Hematopoietic multipotent progenitor cell treated with erythropoietin and hydrocortisone succinate and interleukin-3 and kit ligand, for 17 days (in vitro differentiated cells): ENCODE measurements at regions not wholly inside any gene's neighbourhood (a gene's known extent, or its start where the extent isn't known, plus 50 kb on each side); places are given as distances from the start of the nearest gene placed in this dataset.
"Not testable (repeated sequence)": the region's sequence is repeated elsewhere in the genome, so short reads cannot be mapped to it uniquely, and the experiment has no call there.

Source experiments
- DNase-seq: peaks from one replicate; pipeline ENCODE4 v3.0.0-alpha.2; 2015; ENCODE audit warnings: low spot score

DNA sequence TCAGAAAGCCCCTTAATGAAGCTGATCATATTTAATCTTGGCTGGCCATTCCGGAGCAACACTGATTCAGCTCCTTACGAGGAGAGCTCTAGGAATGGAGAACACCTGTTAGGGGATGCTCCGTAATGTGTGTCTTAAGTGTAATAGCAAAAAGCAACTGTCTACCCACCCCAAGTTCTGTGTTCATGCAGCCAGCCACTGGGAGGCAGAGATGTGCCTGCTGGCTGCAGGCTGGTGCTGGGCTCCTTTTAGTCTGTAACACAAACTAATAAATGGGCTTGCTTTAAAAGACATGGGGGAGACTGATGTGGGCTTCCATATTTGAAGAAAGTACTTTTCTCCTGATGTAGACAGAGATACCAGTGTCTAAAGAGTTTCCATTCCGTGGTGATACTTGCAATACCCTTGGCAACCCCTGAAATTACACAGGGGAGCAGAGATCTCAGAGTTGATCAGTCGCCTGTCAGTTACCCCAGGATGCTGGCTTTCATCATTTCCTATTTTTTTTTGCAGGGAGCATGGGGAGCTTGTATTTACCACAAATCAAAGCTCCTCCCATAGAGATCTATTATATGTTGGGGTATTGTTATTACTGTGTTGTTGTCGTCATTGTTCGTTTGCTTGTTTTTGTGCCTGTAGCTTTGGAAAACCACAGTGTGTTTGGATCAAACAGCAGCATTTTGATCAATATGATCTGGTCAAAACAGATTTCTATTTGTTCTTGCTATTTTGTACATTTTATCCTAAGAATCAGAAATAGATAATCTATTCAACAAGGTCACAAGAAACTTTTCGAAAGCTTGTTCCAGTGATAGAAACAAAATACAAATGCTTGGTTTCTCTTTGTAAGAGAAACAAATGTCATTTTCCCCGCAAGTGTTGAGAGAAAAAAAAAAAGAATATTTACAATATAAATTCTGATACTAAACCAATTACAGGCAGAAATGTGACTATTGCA, 65.8 kb downstream of the MTX3 start:
- DNase-seq = no peak

DNA sequence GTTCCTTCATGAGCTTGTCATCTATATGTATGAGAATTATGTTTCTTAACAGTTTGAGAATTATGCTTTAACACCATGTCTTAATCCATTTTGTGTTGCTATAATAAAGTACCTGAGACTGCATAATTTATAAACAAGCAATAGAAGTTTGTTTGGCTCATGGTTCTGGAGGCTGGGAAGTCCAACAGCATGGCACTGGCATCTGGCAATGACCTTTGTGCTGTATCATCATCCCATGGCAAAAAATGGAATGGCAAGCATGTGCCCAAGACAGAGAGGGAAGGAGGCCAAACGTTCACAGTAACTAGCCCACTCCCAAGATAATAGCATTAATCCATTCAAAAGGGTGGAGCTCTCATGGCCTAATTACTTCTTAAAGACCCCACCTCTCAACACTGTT, 67.6 kb downstream of the MTX3 start:
- DNase-seq = no peak

DNA sequence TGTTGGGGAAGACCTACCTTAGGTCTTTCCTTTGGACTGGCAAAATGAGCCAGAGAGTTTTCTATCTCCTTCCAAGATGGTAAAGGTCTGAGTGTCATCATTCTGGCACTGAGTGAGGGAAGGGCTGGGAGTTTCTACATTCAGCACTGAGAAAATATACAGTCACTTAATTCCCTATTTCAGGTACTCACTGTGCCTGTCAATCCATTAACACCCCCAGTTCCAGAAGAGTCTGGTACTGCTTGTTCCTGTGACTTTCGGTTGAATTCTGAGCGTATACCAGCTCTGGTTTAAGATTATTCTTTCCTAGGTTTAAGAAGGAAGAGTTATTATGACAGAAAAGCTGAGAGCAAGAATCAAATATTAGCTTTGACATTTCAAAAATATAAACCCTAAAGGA, 68.4 kb downstream of the MTX3 start:
- no peak for DNase-seq

DNA sequence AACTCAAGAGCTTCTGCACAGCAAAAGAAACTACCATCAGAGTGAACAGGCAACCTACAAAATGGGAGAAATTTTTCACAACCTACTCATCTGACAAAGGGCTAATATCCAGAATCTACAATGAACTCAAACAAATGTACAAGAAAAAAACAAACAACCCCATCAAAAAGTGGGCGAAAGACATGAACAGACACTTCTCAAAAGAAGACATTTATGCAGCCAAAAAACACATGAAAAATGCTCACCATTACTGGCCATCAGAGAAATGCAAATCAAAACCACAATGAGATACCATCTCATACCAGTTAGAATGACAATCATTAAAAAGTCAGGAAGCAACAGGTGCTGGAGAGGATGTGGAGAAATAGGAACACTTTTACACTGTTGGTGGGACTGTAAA, 83.6 kb downstream of the MTX3 start:
- not testable (repeated sequence) for DNase-seq

DNA sequence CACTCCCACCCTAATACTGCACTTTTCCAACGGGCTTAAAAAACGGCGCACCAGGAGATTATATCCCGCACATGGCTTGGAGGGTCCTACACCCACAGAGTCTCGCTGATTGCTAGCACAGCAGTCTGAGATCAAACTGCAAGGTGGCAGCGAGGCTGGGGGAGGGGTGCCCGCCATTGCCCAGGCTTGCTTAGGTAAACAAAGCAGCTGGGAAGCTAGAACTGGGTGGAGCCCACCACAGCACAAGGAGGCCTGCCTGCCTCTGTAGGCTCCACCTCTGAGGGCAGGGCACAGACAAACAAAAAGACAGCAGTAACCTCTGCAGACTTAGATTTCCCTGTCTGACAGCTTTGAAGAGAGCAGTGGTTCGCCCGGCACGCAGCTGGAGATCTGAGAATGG, 88.5 kb downstream of the MTX3 start:
- not testable (repeated sequence) for DNase-seq

DNA sequence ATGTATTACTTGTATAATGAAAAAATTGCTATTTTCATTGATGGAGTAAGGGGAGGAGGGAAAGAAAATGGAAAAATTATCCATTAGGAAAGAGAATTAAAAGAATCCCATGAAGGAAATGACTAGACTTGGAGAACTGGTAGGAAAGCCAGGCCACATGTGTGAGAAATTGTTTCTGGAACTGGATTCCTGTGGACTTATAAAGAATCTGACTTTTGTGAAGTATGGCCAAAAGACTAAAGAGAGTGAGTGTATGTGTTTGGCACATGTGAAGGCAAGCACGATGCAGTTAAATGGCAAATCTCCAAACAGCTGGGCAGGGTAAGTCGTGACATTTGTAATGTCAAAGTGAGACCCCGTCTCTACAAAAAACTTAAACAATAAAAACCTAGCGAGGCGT, 89.4 kb downstream of the MTX3 start:
- DNase-seq = no peak

DNA sequence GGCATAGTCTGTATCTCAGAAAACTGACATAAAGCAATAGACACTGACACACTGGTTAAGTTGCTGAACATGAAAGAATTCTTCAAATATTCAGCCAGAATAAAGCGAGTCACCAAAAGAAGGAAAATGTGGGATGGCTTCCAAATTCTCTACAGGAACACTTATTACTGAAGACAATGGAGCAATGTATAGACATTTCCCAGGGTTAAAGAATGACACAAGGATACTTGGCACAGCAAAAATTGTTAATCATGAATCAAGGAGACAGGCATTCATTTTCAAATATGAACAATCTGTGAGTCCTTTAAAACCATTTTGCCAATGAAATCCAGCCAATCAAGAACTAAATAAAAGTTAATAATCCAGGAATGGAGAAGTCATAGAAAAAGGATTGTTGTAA, 92.5 kb downstream of the MTX3 start:
- DNase-seq = no peak

DNA sequence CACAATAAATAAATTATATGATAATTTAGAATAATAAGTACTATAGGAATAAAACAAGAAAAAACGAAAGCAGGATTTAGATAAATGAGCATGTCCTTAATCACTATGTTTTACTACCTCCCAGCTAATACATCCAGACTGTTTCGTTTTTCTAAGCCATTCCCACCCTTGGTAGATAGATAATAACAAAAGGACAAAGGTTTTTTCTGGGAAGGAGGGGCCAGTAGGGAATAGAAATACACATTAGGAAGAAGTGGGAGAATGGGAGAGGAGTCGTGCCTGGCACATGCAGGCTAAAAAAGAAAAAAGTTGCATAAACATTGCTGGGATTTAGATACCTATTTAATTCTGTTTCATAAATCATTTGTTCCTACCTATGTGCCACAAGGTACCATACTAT, 97.1 kb downstream of the MTX3 start:
- DNase-seq = no peak

DNA sequence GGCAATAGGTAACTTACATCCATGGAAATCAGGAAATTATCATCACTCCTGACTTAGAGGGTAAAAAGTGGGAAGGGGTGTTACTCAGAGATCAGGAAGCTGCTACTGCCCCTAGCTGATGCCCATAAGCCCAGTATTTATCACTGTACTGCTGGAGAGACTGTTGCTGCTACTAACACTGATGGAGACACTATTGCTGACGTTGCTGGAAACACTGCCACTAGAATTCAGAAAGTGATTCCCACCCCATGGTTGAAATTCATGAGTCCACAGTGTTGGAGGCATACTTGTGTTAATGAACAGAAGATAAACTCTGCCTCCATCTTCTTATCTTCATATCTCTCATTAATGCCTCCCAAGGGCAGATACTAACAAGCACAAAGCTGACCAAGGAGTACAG, 97.6 kb downstream of the MTX3 start:
- DNase-seq = no peak

DNA sequence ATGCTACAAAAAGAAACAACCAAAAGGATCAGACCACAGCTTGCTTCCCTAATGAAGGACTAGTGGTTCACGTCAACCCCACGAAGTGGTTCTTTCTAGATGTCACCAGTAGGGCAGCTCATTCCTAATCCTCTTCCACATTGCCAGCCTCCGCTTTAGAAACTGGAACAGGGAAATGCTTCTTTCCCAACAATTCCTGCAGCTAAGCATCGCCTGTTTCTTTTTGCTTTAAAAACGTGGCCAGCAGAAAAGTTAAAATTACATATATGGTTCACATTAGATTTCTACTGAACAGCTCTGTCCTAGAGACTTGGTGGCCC, 100.2 kb downstream of the MTX3 start:
- DNase-seq = no peak

DNA sequence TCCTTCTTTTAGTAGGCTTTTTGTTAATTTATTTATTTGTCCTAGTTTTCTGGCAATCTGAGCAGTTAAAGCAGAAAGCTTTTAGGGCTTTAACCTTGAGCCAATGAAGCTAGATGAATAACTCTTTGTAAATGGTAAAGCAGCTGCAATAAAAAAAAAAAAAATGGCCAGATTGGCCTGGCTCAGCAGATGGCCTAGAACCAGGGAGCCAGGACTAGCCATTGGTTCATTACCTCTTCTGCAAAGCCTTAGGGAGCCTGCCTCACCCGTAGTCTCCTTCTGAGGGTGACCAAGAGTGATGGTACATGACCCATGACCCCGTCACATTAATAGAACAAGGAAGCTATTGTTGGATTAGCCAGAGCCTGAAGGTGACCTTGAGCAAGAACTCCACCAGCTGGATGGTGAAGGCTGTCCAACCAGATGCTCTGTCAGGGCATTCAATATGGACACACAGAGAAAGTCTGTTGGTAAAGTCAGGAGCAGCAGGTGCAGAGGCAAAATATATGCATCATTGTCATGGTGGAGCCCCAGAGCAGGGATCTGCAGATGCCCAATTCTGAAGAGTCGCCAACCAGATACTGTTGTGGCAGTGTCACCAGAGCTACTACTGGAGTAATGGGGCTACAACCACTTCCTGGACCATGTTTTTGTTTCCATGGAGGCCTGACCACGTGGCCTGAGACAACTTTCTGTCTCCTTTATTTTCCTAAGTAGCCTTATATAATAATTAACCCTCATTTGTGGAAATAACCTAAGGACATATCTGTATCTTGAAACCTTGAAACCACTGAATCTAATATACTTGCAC, 100.7 kb downstream of the MTX3 start:
- DNase-seq = no peak

DNA sequence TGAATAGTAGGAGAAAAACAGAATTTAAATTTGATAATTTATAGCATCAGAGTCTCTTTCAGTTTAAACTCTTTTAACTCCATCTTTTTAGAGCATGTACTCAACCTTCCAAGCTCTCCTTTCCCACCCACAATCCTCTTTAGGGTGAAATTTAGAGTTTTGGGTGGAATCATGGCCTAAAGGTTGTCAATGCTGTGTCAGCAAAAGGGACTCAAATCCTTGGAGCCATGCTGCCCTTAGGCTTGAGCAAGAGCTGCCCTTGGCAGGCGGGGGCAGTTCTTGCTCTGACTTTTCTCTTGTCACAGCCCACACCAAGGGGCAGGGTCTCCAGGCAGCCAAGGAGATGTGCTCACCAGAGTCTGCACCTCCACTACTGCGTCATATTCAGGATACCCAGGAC, 102.4 kb downstream of the MTX3 start:
- DNase-seq = no peak

DNA sequence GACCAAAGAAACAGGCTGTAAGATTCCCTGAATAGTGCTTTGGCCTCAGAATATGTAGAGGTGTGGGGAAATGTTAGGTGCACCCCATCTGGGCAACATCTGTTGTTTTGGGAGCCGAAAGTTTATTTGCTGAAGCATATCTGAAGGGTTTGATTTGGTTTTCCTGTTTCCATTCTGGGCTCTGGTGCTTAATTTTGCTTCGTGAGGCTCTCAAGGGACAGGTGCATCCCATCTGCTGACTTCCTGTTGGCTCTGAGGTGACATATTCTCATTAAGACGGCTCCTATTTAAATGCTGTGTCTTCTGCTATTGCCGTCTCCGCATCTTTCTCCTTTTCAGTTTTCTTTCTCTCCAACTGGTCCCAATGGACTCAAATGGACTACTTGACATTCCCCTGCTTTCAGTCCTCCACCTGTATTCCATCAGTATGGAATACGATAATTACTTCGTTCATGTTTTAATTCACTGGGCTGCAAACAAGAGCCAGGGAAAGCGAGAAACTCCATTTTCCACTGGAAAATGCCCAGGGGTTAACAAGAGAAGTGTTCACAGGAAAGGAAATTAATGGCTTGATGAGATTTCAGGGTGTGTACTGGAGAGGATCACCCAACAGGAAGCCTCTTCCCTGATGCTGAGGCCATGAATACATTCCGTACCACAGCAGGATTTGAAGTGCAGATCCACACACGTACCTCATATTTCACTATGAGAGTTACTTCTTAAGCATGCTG, 104.0 kb downstream of the MTX3 start:
- no peak for DNase-seq

DNA sequence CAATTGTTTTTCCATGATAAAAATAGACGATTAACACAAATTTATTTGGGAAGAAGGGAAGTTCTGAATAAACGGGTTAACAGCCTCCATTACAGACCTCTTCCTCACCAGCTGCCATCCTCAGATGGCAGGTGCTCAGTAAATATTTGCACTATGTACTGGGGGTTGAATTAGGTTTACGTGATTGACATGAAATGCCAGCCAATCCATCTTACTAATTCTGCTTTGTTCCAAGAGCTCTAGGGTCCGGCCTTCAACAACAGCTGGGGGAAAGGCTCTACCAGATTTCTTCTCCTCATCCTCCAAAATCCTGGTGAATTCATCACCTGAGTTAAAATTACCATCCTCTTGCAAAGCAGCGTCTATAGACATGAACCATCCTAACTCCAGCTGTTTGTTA, 104.6 kb downstream of the MTX3 start:
- DNase-seq = no peak

DNA sequence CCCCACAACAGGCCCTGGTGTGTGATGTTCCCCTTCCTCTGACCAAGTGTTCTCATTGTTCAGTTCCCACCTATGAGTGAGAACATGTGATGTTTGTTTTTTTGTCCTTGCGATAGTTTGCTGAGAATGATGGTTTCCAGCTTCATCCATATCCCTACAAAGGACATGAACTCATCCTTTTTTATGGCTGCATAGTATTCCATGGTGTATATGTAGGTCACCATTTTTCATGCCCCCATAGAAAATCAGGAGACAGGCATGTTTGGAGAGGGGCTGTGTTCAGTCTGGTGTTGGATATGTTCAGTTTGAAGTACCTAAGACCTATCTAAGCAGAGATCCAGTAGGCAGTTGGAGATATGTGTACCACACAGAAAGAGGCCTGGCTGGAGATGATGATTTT, 111.2 kb downstream of the MTX3 start:
- DNase-seq = not testable (repeated sequence)

DNA sequence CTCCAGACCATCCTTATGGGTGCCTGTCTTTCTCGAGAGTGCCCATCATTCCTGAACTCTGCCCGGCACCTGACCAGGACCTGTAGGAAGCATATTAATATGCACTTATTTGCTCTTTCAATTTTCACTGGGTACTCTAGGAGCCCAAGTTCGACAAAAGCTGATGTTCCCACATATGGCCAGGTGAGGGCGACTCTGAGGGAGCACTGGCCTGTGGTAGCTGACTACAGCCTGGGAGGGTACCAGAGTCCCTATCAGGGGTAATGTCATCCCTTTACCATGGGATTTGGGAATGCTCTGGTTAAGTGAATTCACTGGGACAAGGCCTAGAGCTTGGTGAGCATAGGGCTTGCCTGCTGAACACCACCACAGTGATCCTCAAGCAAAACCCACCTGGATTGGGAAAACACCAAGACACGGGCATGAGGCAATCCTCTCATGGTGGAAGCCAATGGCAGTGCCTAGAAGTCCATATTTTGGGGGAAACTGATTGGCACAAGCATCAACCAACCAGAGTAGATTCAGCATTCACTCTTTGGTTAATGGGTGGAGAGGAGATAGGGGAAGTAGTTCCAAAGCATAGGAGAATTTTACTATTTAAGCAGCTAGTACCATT, 112.2 kb downstream of the MTX3 start:
- peak; percentile 10 for DNase-seq

DNA sequence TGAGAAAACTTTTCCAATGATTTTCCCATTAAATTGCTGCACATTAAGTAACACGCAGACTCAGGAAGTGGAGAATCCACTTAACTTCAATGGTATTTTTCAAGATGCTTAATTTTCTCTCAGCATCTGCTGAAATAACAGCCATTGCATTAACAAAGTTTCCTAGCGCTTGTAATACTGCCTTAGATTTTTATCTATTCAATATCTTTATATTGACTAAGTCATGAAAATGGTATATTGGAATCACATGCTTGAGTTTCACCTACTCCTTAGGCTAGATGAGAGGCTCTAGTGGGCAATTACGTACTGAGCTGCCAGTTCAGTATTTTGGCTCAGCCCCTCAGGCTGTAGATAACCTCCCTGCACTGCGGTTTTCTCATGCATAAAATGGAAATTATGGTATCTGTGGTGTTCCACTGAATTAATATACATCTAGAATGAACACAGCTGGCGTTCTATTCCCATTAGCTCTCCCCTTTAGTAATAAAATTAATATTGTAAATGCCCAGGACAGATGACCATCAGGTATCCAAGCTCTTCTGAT, 112.9 kb downstream of the MTX3 start:
- no peak for DNase-seq

DNA sequence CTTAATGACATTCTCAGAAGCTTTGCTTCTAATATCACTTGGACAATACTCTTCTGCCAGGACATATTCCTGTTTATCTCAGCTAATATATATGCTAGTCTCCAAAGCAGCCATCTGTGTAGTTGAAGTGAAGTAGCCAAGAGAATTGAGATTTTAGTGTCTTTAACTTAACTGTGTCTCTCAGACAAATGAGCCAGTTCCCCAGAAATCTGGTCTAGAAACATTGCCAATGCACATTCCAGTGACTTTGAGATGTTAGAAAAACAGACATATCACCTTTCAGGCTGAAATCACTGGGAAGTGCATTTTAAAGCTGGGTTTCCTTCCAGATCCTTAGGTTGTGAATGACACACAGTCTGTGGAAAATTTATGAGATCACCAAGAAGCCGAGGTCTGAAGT, 114.6 kb downstream of the MTX3 start:
- no peak for DNase-seq

DNA sequence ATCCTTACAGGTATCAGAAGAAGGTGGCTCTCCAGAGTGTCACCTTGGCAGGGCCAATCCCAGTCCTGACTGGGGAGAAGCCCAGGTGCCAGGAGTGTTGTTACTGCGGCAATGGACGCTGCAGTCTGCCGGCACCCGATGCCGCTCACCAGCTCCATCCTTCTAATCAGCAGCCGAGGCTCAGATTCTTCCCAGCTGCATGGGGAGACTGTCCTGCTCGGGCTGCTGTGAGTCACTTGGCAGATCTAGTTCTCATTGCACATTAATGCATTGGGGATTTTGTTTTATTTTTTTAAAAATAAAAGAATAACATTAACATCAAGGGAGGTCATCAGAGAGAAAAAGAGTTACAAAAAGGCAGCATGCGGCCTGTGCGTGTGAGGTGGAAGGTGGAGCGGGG, 115.8 kb downstream of the MTX3 start:
- DNase-seq = no peak

DNA sequence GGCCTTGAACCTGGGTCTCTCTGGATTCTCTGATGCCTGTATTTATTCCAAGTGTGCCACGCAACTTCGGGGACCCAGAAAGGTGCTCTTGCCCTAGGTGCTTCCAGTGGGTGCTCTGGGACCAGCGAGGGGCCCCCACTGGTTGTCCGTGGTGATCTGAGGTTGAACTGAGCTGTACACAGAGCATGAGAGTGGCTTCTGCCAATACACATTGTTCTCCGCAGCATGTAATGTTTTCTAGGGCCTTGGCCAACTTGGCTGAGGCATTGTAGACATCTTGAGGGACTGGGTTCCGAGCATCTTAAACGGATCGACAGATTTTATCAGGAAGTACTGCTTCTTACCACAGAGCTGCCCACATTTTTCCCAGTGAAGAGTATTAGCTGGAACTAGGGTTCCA, 117.9 kb downstream of the MTX3 start:
- DNase-seq = no peak

DNA sequence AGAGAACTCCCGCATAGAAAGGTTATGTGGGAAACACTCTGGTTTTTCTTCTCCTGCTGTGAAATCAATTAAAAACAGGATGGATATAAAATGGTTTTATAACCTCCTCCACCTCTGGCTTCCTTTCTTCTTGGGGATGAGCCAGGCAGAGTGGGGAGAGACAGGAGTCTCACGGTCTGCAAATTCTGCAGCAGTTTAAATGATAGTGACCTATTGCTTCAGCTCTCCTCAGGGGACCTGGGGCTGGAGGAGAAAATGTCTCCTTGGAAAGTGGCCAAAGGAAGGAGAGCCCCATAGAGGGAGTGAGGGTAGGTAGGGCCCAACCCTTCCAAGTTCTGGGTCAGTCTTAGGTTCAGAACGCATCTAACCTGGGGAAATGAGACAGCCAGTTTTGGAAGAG, 118.8 kb downstream of the MTX3 start:
- no peak for DNase-seq
